ENCODE measurements at regions not wholly inside any gene's neighbourhood (a gene's known extent, or its start where the extent isn't known, plus 50 kb on each side); places are given as distances from the start of the nearest gene placed in this dataset.

- TF ChIP-seq, protein P1, sequence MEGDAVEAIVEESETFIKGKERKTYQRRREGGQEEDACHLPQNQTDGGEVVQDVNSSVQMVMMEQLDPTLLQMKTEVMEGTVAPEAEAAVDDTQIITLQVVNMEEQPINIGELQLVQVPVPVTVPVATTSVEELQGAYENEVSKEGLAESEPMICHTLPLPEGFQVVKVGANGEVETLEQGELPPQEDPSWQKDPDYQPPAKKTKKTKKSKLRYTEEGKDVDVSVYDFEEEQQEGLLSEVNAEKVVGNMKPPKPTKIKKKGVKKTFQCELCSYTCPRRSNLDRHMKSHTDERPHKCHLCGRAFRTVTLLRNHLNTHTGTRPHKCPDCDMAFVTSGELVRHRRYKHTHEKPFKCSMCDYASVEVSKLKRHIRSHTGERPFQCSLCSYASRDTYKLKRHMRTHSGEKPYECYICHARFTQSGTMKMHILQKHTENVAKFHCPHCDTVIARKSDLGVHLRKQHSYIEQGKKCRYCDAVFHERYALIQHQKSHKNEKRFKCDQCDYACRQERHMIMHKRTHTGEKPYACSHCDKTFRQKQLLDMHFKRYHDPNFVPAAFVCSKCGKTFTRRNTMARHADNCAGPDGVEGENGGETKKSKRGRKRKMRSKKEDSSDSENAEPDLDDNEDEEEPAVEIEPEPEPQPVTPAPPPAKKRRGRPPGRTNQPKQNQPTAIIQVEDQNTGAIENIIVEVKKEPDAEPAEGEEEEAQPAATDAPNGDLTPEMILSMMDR (conservative IDR thresholded peaks at IDR 0.05 in 1 of 2, IDR thresholded peaks at IDR 0.05 in 1 of 2; ENCODE audit: low read depth in 1 of 2, low read length in 2 of 2), result no peak
- TF ChIP-seq EZH2 (IDR thresholded peaks at IDR 0.05; ENCODE audit: low read length, missing control alignments), result no peak
Observed at GRCh38 chr3:158976966-158977365, 175.1 kb downstream of the MFSD1 start.
